GM20000 (cell line): ENCODE measurements at regions not wholly inside any gene's neighbourhood (a gene's known extent, or its start where the extent isn't known, plus 50 kb on each side); places are given as distances from the start of the nearest gene placed in this dataset.
"Not testable (repeated sequence)": the region's sequence is repeated elsewhere in the genome, so short reads cannot be mapped to it uniquely, and the experiment has no call there.

ENCODE experiments used
- DNase-seq: peaks from one replicate; pipeline ENCODE4 v3.0.0; 2012; ENCODE audit warnings: low spot score
- TF ChIP-seq, protein P1 (sequence below): IDR thresholded peaks from 2 replicates; pipeline ENCODE4 v1.5.1; 2012; ENCODE audit warnings: mild to moderate bottlenecking, control low read depth; ENCODE audit errors: extremely low read depth, missing control alignments

DNA sequence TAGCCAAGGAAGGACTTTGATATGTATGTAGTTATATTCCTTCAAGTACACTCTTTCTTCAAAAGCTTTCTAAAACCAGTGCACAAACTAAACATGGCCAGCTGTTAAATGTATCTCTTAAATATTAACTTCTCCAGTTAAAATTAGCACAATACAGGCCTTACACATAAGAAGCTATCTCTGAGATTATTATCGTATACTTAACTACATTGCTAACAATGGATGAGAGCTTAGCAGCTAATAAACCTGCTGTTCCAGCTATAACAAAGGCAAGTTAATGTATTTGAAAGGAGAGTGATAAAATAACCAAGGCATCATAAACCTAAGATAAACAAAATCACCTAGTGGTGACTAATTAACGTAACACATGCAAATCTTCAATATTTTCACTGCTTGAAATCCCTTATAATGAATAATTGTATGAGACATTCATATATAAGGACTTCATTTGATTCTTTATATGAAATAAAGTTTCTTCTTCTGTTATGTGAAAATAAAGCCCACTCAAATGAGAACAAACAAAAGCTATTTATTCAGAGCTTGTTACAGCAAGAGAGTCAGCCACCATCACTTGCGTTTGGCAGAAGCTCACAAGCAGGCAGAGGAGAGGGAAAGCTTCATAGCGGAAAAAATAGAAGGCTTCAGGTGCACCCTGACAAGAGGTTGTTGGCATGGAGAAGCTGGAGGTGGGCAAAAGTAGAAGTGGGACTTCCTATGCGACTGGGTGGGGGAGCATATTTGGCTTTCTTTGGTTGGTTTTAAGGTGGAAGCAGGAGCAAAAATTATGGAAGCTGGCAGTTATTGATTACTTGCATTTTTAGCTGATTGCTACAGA lies 274.1 kb upstream of the CHRM3 start:
- DNase-seq = no peak
- TF ChIP-seq, protein P1, sequence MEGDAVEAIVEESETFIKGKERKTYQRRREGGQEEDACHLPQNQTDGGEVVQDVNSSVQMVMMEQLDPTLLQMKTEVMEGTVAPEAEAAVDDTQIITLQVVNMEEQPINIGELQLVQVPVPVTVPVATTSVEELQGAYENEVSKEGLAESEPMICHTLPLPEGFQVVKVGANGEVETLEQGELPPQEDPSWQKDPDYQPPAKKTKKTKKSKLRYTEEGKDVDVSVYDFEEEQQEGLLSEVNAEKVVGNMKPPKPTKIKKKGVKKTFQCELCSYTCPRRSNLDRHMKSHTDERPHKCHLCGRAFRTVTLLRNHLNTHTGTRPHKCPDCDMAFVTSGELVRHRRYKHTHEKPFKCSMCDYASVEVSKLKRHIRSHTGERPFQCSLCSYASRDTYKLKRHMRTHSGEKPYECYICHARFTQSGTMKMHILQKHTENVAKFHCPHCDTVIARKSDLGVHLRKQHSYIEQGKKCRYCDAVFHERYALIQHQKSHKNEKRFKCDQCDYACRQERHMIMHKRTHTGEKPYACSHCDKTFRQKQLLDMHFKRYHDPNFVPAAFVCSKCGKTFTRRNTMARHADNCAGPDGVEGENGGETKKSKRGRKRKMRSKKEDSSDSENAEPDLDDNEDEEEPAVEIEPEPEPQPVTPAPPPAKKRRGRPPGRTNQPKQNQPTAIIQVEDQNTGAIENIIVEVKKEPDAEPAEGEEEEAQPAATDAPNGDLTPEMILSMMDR = no peak

DNA sequence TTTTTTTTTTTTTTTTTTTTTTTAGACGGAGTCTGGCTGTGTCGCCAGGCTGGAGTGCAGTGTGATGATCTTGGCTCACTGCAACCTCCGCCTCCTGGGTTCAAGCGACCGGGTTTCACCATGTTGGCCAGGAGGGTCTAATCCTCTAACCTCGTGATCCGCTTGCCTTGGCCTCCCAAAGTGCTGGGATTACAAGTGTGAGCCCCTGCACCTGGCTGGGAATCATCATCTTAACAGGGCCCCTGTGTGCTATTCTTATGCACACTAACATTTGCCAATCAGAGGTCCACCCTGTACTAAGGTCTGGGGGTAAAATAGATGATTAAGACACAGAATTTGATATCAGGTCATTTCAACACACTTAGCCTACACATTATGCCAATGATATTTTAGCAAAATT lies 278.7 kb upstream of the CHRM3 start:
- no peak for DNase-seq
- TF ChIP-seq, protein P1 = no peak

DNA sequence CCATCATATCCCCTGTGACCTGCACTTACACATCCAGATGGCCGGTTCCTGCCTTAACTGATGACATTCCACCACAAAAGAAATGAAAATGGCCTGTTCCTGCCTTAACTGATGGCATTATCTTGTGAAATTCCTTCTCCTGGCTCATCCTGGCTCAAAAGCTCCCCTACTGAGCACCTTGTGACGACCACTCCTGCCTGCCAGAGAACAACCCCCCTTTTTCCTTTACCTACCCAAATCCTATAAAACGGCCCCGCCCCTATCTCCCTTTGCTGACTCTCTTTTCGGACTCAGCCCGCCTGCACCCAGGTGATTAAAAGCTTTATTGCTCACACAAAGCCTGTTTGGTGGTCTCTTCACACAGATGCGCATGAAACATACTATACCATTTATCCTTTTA lies 279.7 kb upstream of the CHRM3 start:
- DNase-seq = not testable (repeated sequence)

DNA sequence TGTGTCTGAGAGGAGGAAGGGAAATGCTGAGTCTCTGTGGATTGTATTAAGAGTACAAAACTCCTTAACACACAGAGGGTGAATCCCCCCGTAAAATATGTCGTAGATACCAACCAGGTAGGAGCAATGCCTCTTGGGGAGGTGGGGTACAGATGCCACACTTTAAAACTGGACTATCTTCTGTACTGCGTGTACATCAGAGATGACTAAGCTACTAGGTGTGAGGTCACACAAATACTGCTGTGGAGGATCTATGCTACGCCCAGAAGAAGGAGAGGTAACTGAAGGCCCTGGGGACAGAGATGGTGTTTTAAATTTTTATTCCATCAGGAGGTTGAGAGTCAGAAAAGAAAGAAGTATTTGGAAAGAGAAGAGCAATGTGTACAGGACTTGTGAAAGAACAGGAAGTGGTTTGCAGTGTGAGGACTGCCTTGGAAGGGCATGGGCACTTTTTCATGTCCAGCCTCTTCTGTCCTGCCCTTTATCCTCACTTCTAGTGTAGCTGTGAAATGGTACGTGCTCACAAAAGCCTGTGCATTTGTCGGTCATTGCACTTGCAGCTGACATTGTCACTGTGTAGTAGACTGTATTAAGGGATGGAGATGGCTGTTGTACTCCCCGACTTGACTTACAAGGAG lies 287.8 kb upstream of the CHRM3 start:
- no peak for DNase-seq
- TF ChIP-seq, protein P1 = no peak

DNA sequence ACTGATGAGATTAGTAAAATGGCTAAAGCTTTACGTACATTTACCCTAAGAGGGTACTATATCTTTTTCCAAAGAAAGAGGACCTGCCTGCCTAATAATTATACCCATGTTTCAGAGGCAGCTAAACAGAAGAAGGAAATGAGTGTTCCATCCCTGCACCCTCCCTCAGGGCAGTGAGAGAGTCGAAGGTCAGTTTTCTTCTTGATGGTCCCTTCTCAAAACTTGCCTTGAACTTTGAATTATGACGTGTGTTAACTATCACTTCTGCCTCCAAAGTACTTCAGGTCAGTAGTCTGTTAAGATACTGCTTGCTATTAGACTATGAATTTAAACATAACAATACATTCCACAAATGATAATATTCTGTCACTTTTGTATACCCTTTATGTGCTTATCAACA lies 294.8 kb upstream of the CHRM3 start:
- DNase-seq = no peak
- TF ChIP-seq, protein P1 = no peak

DNA sequence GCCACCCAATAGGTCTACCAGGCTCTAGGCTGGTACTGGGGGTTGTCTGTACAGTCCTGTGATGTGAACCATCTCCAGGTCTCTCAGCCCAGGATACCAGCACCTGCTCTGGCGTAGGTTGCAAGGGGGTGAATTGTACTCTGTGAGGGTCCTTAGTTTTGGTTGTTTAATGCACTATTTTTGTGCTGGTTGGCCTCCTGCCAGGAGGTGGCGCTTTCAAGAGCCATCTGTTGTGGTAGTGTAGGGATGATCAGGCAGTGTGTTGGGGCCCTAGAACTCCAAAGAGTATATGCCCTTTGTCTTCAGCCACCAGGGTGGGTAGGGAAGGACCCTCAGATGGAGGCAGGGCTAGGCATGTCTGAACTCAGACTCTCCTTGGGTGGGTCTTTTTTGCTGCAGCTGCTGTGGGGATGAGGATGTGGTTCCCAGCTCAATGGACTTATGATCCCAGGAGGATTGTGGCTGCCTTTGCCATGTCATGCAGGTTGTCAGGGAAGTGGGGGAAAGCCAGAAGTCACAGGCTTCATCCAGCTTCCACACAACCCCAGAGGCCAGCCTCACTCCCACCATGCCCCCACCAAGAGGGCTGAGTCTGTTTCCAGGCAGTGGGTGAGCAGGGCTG lies 301.8 kb upstream of the CHRM3 start:
- TF ChIP-seq, protein P1 = no peak
- no peak for DNase-seq

DNA sequence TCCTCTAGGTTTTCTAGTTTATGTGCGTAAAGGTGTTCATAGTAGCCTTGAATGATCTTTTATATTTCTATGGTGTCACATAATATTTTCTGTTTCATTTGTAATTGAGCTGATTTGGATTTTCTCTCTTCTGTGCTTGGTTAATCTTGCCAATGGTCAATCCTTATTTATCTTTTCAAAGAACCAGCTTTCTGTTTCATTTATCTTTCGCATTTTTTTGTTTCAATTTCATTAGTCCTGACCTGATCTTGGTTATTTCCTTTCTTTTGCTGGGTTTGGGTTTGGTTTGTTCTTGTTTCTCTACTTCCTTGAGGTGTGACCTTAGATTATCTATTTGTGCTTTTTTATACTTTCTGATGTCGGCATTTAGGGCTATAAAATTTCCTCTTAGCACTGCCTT lies 304.4 kb upstream of the CHRM3 start:
- not testable (repeated sequence) for DNase-seq

DNA sequence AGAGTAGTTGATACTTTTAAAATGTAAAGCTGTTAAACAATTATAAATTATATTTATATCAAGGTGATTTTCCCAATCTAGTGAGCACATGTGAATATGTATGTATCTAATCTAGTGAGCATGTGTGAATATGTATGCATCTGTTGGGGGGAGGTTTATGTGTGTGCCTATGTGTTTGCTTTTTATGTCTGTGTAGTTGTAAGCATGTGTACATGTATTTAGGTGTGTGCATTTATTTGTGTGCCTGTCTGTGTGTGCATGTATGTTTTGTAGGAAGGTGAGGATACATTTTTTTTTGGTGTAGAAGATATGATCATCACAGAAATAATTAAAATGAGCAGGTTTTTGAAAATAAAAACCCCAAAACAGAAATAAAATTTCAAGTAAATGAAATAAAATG lies 318.9 kb upstream of the CHRM3 start:
- no peak for DNase-seq
- TF ChIP-seq, protein P1 = no peak
